K562 (cell line): ENCODE measurements at regions not wholly inside any gene's neighbourhood (a gene's known extent, or its start where the extent isn't known, plus 50 kb on each side); places are given as distances from the start of the nearest gene placed in this dataset.

ENCODE experiments used
- ATAC-seq: fragments of 200-7000 bp; cut with Tn5 transposase; 3 replicates; pipeline ENCODE4 v1.9.1; 2020; ENCODE audit warnings: moderate library complexity
- BruUV-seq: library from RNA; stranded (reverse); fragments of 400-500 nt; replicated peaks from 2 replicates; lab custom pipeline; 2021; lab: Mats Ljungman, UMichigan
- CTCF ChIA-PET: fragments of 300-600 bp; formaldehyde crosslinking; extraction: SDS; loops from one replicate; lab custom pipeline; 2021; ENCODE audit warnings: low intra/inter-chr PET ratio; lab: Yijun Ruan, JAX
- POLR2A ChIA-PET: fragments of 300-600, 350-650 bp; sonication (Branson Sonifier 250); formaldehyde crosslinking; extraction: SDS; loops from one replicate; lab custom pipeline; 2021; ENCODE audit warnings: antibody characterized with exemption, inconsistent platforms; lab: Yijun Ruan, JAX
- DNase-seq, 4 experiments: peaks; one replicate each; pipeline versions ENCODE4 v3.0.0 to v3.0.0-alpha.2; 2011 to 2018; ENCODE audit warnings: low spot score in 3 of 4, mixed read lengths in 3 of 4; ENCODE audit errors: extremely low read depth in 1 of 4
- FAIRE-seq: peaks from 2 replicates; lab custom pipeline; 2011; peaks lifted over from hg19 to GRCh38; lab: Jason Lieb, UNC
- H2AFZ ChIP-seq: 2 replicates; pipeline ENCODE4 v1.6.0; 2011; ENCODE audit warnings: low read depth, low read length, control low read depth, inconsistent platforms
- H3K27ac ChIP-seq: fragments of 200-600 bp; 3 replicates; pipeline ENCODE4 v1.8.0; 2011; ENCODE audit warnings: low read depth, mild to moderate bottlenecking, control low read depth, inconsistent platforms, low read length, moderate library complexity, mixed read lengths; ENCODE audit errors: extremely low read depth
- H3K27me3 ChIP-seq, 2 experiments: fragments of 300-600 bp in 1 of 2; 2 replicates in 1 of 2; 3 replicates in 1 of 2; pipeline versions ENCODE4 v1.6.0 to v1.8.0; 2011; ENCODE audit warnings: inconsistent platforms in 2 of 2, low read length in 2 of 2, mild to moderate bottlenecking in 1 of 2, mixed read lengths in 1 of 2, moderate library complexity in 1 of 2; ENCODE audit not compliant: control insufficient read depth in 2 of 2, insufficient read depth in 2 of 2
- H3K36me3 ChIP-seq: fragments of 300-600 bp; 3 replicates; pipeline ENCODE4 v1.8.0; 2011; ENCODE audit warnings: mild to moderate bottlenecking, low read length, inconsistent platforms; ENCODE audit not compliant: control insufficient read depth, insufficient read depth
- H3K4me1 ChIP-seq, 2 experiments: fragments of 200-600 bp in 1 of 2; replicated peaks in 1 of 2; 2 replicates in 1 of 2; 3 replicates in 1 of 2; pipeline versions ENCODE4 v1.5.1 to v1.8.0; 2011; ENCODE audit warnings: inconsistent platforms in 2 of 2, low read length in 2 of 2, mild to moderate bottlenecking in 1 of 2, mixed read lengths in 1 of 2, moderate library complexity in 1 of 2; ENCODE audit not compliant: control insufficient read depth in 2 of 2, insufficient read depth in 2 of 2
- H3K4me2 ChIP-seq: 2 replicates; pipeline ENCODE4 v1.6.1; 2011; ENCODE audit warnings: low read length, control low read depth, inconsistent platforms, mixed read lengths; ENCODE audit not compliant: insufficient read depth
- H3K4me3 ChIP-seq: fragments of 200-600 bp; sonication (generic), shearing (Covaris generic); 2 replicates; pipeline ENCODE4 v1.5.1; 2016; ENCODE audit warnings: control low read depth, inconsistent platforms
- H3K79me2 ChIP-seq: fragments of 200-600 bp; 3 replicates; pipeline ENCODE4 v1.8.0; 2011; ENCODE audit warnings: low read length, inconsistent platforms; ENCODE audit not compliant: control insufficient read depth, insufficient read depth
- H3K9ac ChIP-seq, 2 experiments: 2 replicates each; pipeline versions ENCODE4 v1.6.0 to v1.6.1; 2011; ENCODE audit warnings: low read depth in 2 of 2, low read length in 2 of 2, control low read depth in 1 of 2, inconsistent platforms in 1 of 2, mild to moderate bottlenecking in 1 of 2, mixed read lengths in 1 of 2; ENCODE audit not compliant: insufficient read depth in 1 of 2
- H3K9me1 ChIP-seq: one replicate; pipeline ENCODE4 v1.6.0; 2011; ENCODE audit warnings: inconsistent platforms, mild to moderate bottlenecking, low read length, moderate library complexity; ENCODE audit not compliant: control insufficient read depth, insufficient read depth
- H3K9me3 ChIP-seq: replicated peaks from 2 replicates; pipeline ENCODE4 v1.5.1; 2011; ENCODE audit warnings: low read depth, low read length, inconsistent platforms; ENCODE audit not compliant: control insufficient read depth, insufficient read depth
- H4K20me1 ChIP-seq: replicated peaks from 2 replicates; pipeline ENCODE4 v1.6.1; 2011; ENCODE audit warnings: low read length, inconsistent platforms, mixed read lengths; ENCODE audit not compliant: control insufficient read depth, insufficient read depth
- MAZ ChIP-seq, 2 experiments: fragments of 450-650 bp in 1 of 2; sonication (generic) in 1 of 2; formaldehyde crosslinking; IDR thresholded peaks in 1 of 2; conservative IDR thresholded peaks in 1 of 2; 2 replicates each; pipeline versions ENCODE4 v1.4.0 to v1.5.0; 2020; ENCODE audit warnings: mild to moderate bottlenecking in 1 of 2, missing genetic modification reagents in 1 of 2
- RBFOX2 ChIP-seq: fragments of 200-400 bp; formaldehyde crosslinking; IDR thresholded peaks from 2 replicates; pipeline ENCODE4 v1.6.1; 2017; ENCODE audit warnings: low read depth, mild to moderate bottlenecking, low read length, moderate library complexity
- SNAPC5 ChIP-seq: fragments of 250-450 bp; sonication (Bioruptor Pico); IDR thresholded peaks from 2 replicates; pipeline ENCODE4 v1.8.0; 2021; ENCODE audit warnings: moderate library complexity, mild to moderate bottlenecking, inconsistent platforms
- ZKSCAN1 ChIP-seq: fragments of 150-350 bp; IDR thresholded peaks from 2 replicates; pipeline ENCODE4 v1.6.1; 2016; ENCODE audit warnings: low read depth, low read length
- ZNF274 ChIP-seq: IDR thresholded peaks from 2 replicates; pipeline ENCODE4 v1.6.1; 2011; ENCODE audit warnings: low read depth, mild to moderate bottlenecking, low read length, moderate library complexity, borderline replicate concordance
- ZNF398 ChIP-seq: fragments of 250-450 bp; sonication (Bioruptor Pico); IDR thresholded peaks from 2 replicates; pipeline ENCODE4 v1.8.0; 2021; ENCODE audit warnings: moderate library complexity, mild to moderate bottlenecking, inconsistent platforms
- ZNF764 ChIP-seq: fragments of 250-450 bp; sonication (Bioruptor Pico); IDR thresholded peaks from 2 replicates; pipeline ENCODE4 v1.4.0; 2020; ENCODE audit warnings: low read depth, mild to moderate bottlenecking, moderate library complexity
- WGBS: fragments of 100-300 bp; shearing (Covaris generic); methylation state at CpG from one replicate; pipeline ENCODE4 v1.1.6; 2016; ENCODE audit warnings: low coverage, mixed read lengths; ENCODE audit not compliant: insufficient coverage; ENCODE audit errors: missing lambda C conversion rate; 5-methylcytosine and 5-hydroxymethylcytosine counted together
- in situ Hi-C: fragments of 300-500 bp; cut with MboI; formaldehyde crosslinking; loops from 4 replicates; pipeline ENCODE4 v1.15.0; 2018; ENCODE audit warnings: inconsistent platforms, mixed read lengths
- intact Hi-C: fragments of 100-400 bp; cut with micrococcal nuclease; formaldehyde crosslinking; loops from 2 replicates; pipeline ENCODE4 v1.14.2; 2022
- TF ChIP-seq, protein P1 (sequence below): fragments of 200-600 bp; sonication (generic); IDR thresholded peaks from one replicate; pipeline ENCODE4 v1.6.1; 2012; ENCODE audit warnings: mild to moderate bottlenecking, low read depth, low read length, inconsistent platforms
- TF ChIP-seq, protein P2 (sequence below): fragments of 450-650 bp; IDR thresholded peaks from 2 replicates; pipeline ENCODE4 v1.6.1; 2016; ENCODE audit warnings: low read depth, mild to moderate bottlenecking, moderate library complexity

GRCh38 chr3:106458952-106459351, 590.1 kb upstream of the CBLB start:
- CTCF ChIA-PET: no interaction called here
- intact Hi-C loops: no loop called here
- no peak for TF ChIP-seq ZNF274
- no peak for TF ChIP-seq ZNF764 (CRISPR knock-in tag)
- TF ChIP-seq, protein P1, sequence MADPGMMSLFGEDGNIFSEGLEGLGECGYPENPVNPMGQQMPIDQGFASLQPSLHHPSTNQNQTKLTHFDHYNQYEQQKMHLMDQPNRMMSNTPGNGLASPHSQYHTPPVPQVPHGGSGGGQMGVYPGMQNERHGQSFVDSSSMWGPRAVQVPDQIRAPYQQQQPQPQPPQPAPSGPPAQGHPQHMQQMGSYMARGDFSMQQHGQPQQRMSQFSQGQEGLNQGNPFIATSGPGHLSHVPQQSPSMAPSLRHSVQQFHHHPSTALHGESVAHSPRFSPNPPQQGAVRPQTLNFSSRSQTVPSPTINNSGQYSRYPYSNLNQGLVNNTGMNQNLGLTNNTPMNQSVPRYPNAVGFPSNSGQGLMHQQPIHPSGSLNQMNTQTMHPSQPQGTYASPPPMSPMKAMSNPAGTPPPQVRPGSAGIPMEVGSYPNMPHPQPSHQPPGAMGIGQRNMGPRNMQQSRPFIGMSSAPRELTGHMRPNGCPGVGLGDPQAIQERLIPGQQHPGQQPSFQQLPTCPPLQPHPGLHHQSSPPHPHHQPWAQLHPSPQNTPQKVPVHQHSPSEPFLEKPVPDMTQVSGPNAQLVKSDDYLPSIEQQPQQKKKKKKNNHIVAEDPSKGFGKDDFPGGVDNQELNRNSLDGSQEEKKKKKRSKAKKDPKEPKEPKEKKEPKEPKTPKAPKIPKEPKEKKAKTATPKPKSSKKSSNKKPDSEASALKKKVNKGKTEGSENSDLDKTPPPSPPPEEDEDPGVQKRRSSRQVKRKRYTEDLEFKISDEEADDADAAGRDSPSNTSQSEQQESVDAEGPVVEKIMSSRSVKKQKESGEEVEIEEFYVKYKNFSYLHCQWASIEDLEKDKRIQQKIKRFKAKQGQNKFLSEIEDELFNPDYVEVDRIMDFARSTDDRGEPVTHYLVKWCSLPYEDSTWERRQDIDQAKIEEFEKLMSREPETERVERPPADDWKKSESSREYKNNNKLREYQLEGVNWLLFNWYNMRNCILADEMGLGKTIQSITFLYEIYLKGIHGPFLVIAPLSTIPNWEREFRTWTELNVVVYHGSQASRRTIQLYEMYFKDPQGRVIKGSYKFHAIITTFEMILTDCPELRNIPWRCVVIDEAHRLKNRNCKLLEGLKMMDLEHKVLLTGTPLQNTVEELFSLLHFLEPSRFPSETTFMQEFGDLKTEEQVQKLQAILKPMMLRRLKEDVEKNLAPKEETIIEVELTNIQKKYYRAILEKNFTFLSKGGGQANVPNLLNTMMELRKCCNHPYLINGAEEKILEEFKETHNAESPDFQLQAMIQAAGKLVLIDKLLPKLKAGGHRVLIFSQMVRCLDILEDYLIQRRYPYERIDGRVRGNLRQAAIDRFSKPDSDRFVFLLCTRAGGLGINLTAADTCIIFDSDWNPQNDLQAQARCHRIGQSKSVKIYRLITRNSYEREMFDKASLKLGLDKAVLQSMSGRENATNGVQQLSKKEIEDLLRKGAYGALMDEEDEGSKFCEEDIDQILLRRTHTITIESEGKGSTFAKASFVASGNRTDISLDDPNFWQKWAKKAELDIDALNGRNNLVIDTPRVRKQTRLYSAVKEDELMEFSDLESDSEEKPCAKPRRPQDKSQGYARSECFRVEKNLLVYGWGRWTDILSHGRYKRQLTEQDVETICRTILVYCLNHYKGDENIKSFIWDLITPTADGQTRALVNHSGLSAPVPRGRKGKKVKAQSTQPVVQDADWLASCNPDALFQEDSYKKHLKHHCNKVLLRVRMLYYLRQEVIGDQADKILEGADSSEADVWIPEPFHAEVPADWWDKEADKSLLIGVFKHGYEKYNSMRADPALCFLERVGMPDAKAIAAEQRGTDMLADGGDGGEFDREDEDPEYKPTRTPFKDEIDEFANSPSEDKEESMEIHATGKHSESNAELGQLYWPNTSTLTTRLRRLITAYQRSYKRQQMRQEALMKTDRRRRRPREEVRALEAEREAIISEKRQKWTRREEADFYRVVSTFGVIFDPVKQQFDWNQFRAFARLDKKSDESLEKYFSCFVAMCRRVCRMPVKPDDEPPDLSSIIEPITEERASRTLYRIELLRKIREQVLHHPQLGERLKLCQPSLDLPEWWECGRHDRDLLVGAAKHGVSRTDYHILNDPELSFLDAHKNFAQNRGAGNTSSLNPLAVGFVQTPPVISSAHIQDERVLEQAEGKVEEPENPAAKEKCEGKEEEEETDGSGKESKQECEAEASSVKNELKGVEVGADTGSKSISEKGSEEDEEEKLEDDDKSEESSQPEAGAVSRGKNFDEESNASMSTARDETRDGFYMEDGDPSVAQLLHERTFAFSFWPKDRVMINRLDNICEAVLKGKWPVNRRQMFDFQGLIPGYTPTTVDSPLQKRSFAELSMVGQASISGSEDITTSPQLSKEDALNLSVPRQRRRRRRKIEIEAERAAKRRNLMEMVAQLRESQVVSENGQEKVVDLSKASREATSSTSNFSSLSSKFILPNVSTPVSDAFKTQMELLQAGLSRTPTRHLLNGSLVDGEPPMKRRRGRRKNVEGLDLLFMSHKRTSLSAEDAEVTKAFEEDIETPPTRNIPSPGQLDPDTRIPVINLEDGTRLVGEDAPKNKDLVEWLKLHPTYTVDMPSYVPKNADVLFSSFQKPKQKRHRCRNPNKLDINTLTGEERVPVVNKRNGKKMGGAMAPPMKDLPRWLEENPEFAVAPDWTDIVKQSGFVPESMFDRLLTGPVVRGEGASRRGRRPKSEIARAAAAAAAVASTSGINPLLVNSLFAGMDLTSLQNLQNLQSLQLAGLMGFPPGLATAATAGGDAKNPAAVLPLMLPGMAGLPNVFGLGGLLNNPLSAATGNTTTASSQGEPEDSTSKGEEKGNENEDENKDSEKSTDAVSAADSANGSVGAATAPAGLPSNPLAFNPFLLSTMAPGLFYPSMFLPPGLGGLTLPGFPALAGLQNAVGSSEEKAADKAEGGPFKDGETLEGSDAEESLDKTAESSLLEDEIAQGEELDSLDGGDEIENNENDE: no peak
- no peak for TF ChIP-seq MAZ (CRISPR knock-in tag; conservative IDR thresholded peaks at IDR 0.05 in 1 of 2, IDR thresholded peaks at IDR 0.05 in 1 of 2)
- TF ChIP-seq, protein P2, sequence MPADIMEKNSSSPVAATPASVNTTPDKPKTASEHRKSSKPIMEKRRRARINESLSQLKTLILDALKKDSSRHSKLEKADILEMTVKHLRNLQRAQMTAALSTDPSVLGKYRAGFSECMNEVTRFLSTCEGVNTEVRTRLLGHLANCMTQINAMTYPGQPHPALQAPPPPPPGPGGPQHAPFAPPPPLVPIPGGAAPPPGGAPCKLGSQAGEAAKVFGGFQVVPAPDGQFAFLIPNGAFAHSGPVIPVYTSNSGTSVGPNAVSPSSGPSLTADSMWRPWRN: no peak
- no peak for TF ChIP-seq ZNF398 (CRISPR knock-in tag)
- no peak for TF ChIP-seq SNAPC5 (CRISPR knock-in tag)
- TF ChIP-seq ZKSCAN1: no peak
- TF ChIP-seq RBFOX2: no peak

More at GRCh38 chr3:106458952-106459351, 590.1 kb upstream of the CBLB start:
- BruUV-seq: no TSS peak
- DNase-seq (no peak), FAIRE-seq (no peak), ATAC-seq (no peak)
- H3K4me3 ChIP-seq: no peak overlapping the region
- no peaks in the 10 kb centered on the region for H4K20me1 ChIP-seq
- H3K79me2 ChIP-seq: no peaks in the 10 kb centered on the region
- no peaks in the 10 kb centered on the region for H3K4me1 ChIP-seq
- H3K9me1 ChIP-seq: no peaks in the 10 kb centered on the region
- no peak overlapping the region for H3K27ac ChIP-seq
- in situ Hi-C loops: no loop called here
- H3K4me2 ChIP-seq: no peak overlapping the region
- H3K9ac ChIP-seq: no peak overlapping the region
- H3K36me3 ChIP-seq: no peaks in the 10 kb centered on the region
- H2AFZ ChIP-seq: no peak overlapping the region
- no peaks in the 10 kb centered on the region for H3K27me3 ChIP-seq
- 3% methylated on average over 3 of the region's 3 CpGs for WGBS
- no peaks in the 10 kb centered on the region for H3K9me3 ChIP-seq
- POLR2A ChIA-PET: no interaction called here
